ENCODE measurements at regions not wholly inside any gene's neighbourhood (a gene's known extent, or its start where the extent isn't known, plus 50 kb on each side); places are given as distances from the start of the nearest gene placed in this dataset.

GRCh38 chr4:32136081-32136787, 1416.1 kb downstream of the PCDH7 start:
- TF ChIP-seq CTCF (IDR thresholded peaks at IDR 0.05), result no peak
- DNase-seq (no peak), ATAC-seq (no peak)
- Mint-ChIP-seq H3K4me1 (no peaks in the 10 kb centered on the region), H3K9me3 (peaks cover 14 to 15% of the 10 kb centered on the region in 2 donors), H3K27me3 (ENCODE audit: low read depth in 2 of 2) (no peaks in the 10 kb centered on the region), H3K27ac (no peak overlapping the region), H3K4me3 (no peak overlapping the region), H3K36me3 (no peaks in the 10 kb centered on the region)
- no peak overlapping the region for H3K27ac ChIP-seq (ENCODE audit: low read length)
- no peak overlapping the region for H3K4me3 ChIP-seq (ENCODE audit: low read length)
- intact Hi-C loops (cut with micrococcal nuclease), result no loop called here
- peaks cover 3% of the 10 kb centered on the region for H3K9me3 ChIP-seq (ENCODE audit: control insufficient read depth, insufficient read depth, low read length)
- 91% methylated on average over 2 of the region's 2 CpGs for WGBS (ENCODE audit: insufficient coverage)
- H3K36me3 ChIP-seq (ENCODE audit: control insufficient read depth, insufficient read depth, low read length), result no peaks in the 10 kb centered on the region
- H3K4me1 ChIP-seq (ENCODE audit: control insufficient read depth, insufficient read depth, low read length), result no peaks in the 10 kb centered on the region
- no peaks in the 10 kb centered on the region for H3K27me3 ChIP-seq (ENCODE audit: control insufficient read depth, insufficient read depth, low read length)

- Histone ChIP-seq H3K36me3 (ENCODE audit: control insufficient read depth, insufficient read depth, low read length) (no peaks in the 10 kb centered on the region), H3K27me3 (ENCODE audit: control insufficient read depth, insufficient read depth, low read length) (no peaks in the 10 kb centered on the region), H3K4me1 (ENCODE audit: control insufficient read depth, insufficient read depth, low read length) (no peaks in the 10 kb centered on the region), H3K9me3 (ENCODE audit: control insufficient read depth, insufficient read depth, low read length) (peaks cover 3% of the 10 kb centered on the region), H3K27ac (ENCODE audit: low read length) (no peak overlapping the region), H3K4me3 (ENCODE audit: low read length) (no peak overlapping the region)
- 39% methylated on average over 2 of the region's 2 CpGs for WGBS (ENCODE audit: insufficient coverage)
- Mint-ChIP-seq H3K9me3 (peaks cover 15 to 23% of the 10 kb centered on the region in 2 donors), H3K36me3 (peaks cover 9% of the 10 kb centered on the region), H3K4me1 (no peaks in the 10 kb centered on the region), H3K27me3 (ENCODE audit: low read depth in 2 of 2) (no peaks in the 10 kb centered on the region), H3K4me3 (no peak overlapping the region), H3K27ac (no peak overlapping the region)
- no peak for TF ChIP-seq CTCF (IDR thresholded peaks at IDR 0.05)
- no peak for ATAC-seq
- no peak for DNase-seq
- intact Hi-C loops (cut with micrococcal nuclease), result no loop called here
These were observed 1420.5 kb downstream of the PCDH7 start for GRCh38 chr4:32140636-32141035.

GRCh38 chr4:32142075-32142474, 1421.9 kb downstream of the PCDH7 start:
- Mint-ChIP-seq H3K4me3 (no peak overlapping the region), H3K27ac (no peak overlapping the region), H3K9me3 (peaks cover 11 to 23% of the 10 kb centered on the region in 2 donors), H3K27me3 (ENCODE audit: low read depth in 2 of 2) (no peaks in the 10 kb centered on the region), H3K4me1 (no peaks in the 10 kb centered on the region), H3K36me3 (peaks cover 9% of the 10 kb centered on the region)
- Histone ChIP-seq H3K27ac (ENCODE audit: low read length) (no peak overlapping the region), H3K9me3 (ENCODE audit: control insufficient read depth, insufficient read depth, low read length) (peaks cover 3% of the 10 kb centered on the region), H3K36me3 (ENCODE audit: control insufficient read depth, insufficient read depth, low read length) (no peaks in the 10 kb centered on the region), H3K4me3 (ENCODE audit: low read length) (no peak overlapping the region), H3K4me1 (ENCODE audit: control insufficient read depth, insufficient read depth, low read length) (no peaks in the 10 kb centered on the region), H3K27me3 (ENCODE audit: control insufficient read depth, insufficient read depth, low read length) (no peaks in the 10 kb centered on the region)
- DNase-seq, result no peak
- no peak for ATAC-seq
- no peak for TF ChIP-seq CTCF (IDR thresholded peaks at IDR 0.05)
- intact Hi-C loops (cut with micrococcal nuclease), result no loop called here

GRCh38 chr4:32145987-32146386, 1425.8 kb downstream of the PCDH7 start:
- no peak overlapping the region for H3K4me3 Mint-ChIP-seq
- peaks cover 9 to 22% of the 10 kb centered on the region in 2 donors for H3K9me3 Mint-ChIP-seq
- no peaks in the 10 kb centered on the region for H3K4me1 Mint-ChIP-seq
- no peaks in the 10 kb centered on the region for H3K27me3 ChIP-seq (ENCODE audit: control insufficient read depth, insufficient read depth, low read length)
- H3K36me3 Mint-ChIP-seq, result peaks cover 9% of the 10 kb centered on the region
- ATAC-seq (no peak), DNase-seq (no peak)
- TF ChIP-seq CTCF (IDR thresholded peaks at IDR 0.05), result no peak
- H3K27ac ChIP-seq (ENCODE audit: low read length), result no peak overlapping the region
- H3K4me1 ChIP-seq (ENCODE audit: control insufficient read depth, insufficient read depth, low read length), result no peaks in the 10 kb centered on the region
- H3K4me3 ChIP-seq (ENCODE audit: low read length), result no peak overlapping the region
- no peaks in the 10 kb centered on the region for H3K9me3 ChIP-seq (ENCODE audit: control insufficient read depth, insufficient read depth, low read length)
- no peak overlapping the region for H3K27ac Mint-ChIP-seq
- no peaks in the 10 kb centered on the region for H3K36me3 ChIP-seq (ENCODE audit: control insufficient read depth, insufficient read depth, low read length)
- 82% methylated on average over 5 of the region's 5 CpGs for WGBS (ENCODE audit: insufficient coverage)
- intact Hi-C loops (cut with micrococcal nuclease), result no loop called here
- no peaks in the 10 kb centered on the region for H3K27me3 Mint-ChIP-seq (ENCODE audit: low read depth in 2 of 2)

Measured in natural killer cell (primary cell).